NCI-H2107 treated with DMSO at 0.1 percent for 48 hours (cell line): ENCODE measurements at regions not wholly inside any gene's neighbourhood (a gene's known extent, or its start where the extent isn't known, plus 50 kb on each side); places are given as distances from the start of the nearest gene placed in this dataset.

Experiments
- DNase-seq: peaks from one replicate; lab custom pipeline; 2025; ENCODE audit not compliant: unreplicated experiment; lab: John Stamatoyannopoulos, UW

GRCh38 chr2:216574586-216574985, 58.6 kb upstream of the IGFBP2 start:
- no peak for DNase-seq

- DNase-seq, result no peak
Measured at GRCh38 chr2:216575465-216575864, 57.8 kb upstream of the IGFBP2 start.

GRCh38 chr2:216576616-216577015, 56.6 kb upstream of the IGFBP2 start:
- no peak for DNase-seq

- DNase-seq, result no peak
Measured at GRCh38 chr2:216578325-216578724, 54.9 kb upstream of the IGFBP2 start.

GRCh38 chr2:216583147-216583546, 50.1 kb upstream of the IGFBP2 start:
- DNase-seq, result no peak
